ENCODE measurements at regions not wholly inside any gene's neighbourhood (a gene's known extent, or its start where the extent isn't known, plus 50 kb on each side); places are given as distances from the start of the nearest gene placed in this dataset.

- TF ChIP-seq CTCF (IDR thresholded peaks at IDR 0.05), result no peak
- ATAC-seq (ENCODE audit: low FRiP score), result no peak
- DNase-seq (ENCODE audit: low spot score), result no peak
These were observed 73.9 kb upstream of the ADCY1 start for GRCh38 chr7:45500257-45500656.

- no peak for ATAC-seq (ENCODE audit: low FRiP score)
- DNase-seq (ENCODE audit: low spot score), result no peak
- TF ChIP-seq CTCF (IDR thresholded peaks at IDR 0.05), result no peak
These were observed 72.4 kb upstream of the ADCY1 start for GRCh38 chr7:45501791-45502190.

GRCh38 chr7:45506059-45506458 is 68.1 kb upstream of the ADCY1 start:
- no peak for TF ChIP-seq CTCF (IDR thresholded peaks at IDR 0.05)

GRCh38 chr7:45509222-45509621 is 64.9 kb upstream of the ADCY1 start:
- DNase-seq (ENCODE audit: low spot score) (no peak), ATAC-seq (ENCODE audit: low FRiP score) (no peak)
- TF ChIP-seq CTCF (IDR thresholded peaks at IDR 0.05), result no peak

More at GRCh38 chr7:45506059-45506458, 68.1 kb upstream of the ADCY1 start:
- no peak for DNase-seq (ENCODE audit: low spot score)
- ATAC-seq (ENCODE audit: low FRiP score), result no peak

GRCh38 chr7:45511721-45512597 is 62.2 kb upstream of the ADCY1 start:
- DNase-seq (ENCODE audit: low spot score), result no peak
- no peak for TF ChIP-seq CTCF (IDR thresholded peaks at IDR 0.05)
- no peak for ATAC-seq (ENCODE audit: low FRiP score)

GRCh38 chr7:45514944-45515343 is 59.2 kb upstream of the ADCY1 start:
- TF ChIP-seq CTCF (IDR thresholded peaks at IDR 0.05), result no peak
- DNase-seq (ENCODE audit: low spot score) (no peak), ATAC-seq (ENCODE audit: low FRiP score) (no peak)

GRCh38 chr7:45515346-45515745 is 58.8 kb upstream of the ADCY1 start:
- DNase-seq (ENCODE audit: low spot score) (no peak), ATAC-seq (ENCODE audit: low FRiP score) (no peak)
- no peak for TF ChIP-seq CTCF (IDR thresholded peaks at IDR 0.05)
